PC-3 (cell line): ENCODE measurements at regions not wholly inside any gene's neighbourhood (a gene's known extent, or its start where the extent isn't known, plus 50 kb on each side); places are given as distances from the start of the nearest gene placed in this dataset.

ENCODE experiments used
- ATAC-seq: fragments of 200-7000 bp; cut with Tn5 transposase; 2 replicates; pipeline ENCODE4 v1.9.1; 2020; ENCODE audit warnings: mild to moderate bottlenecking, moderate library complexity
- BruUV-seq: library from RNA; stranded (reverse); fragments of 400-500 nt; replicated peaks from 2 replicates; lab custom pipeline; 2021; lab: Mats Ljungman, UMichigan
- CTCF ChIA-PET: fragments of 300-600 bp; sonication (Branson Sonifier 250); formaldehyde crosslinking; loops from one replicate; lab custom pipeline; 2022; ENCODE audit warnings: antibody characterized with exemption; lab: Charles Lee
- POLR2A ChIA-PET: fragments of 300-600 bp; sonication (Branson Sonifier 250); formaldehyde crosslinking; loops from one replicate; lab custom pipeline; 2022; ENCODE audit warnings: antibody characterized with exemption; ENCODE audit not compliant: unreplicated experiment; lab: Charles Lee
- DNase-seq: peaks from one replicate; pipeline ENCODE4 v3.0.0-alpha.2; 2015
- H2AFZ ChIP-seq: fragments of 300-600 bp; sonication (generic); 2 replicates; pipeline ENCODE4 v1.6.0; 2016; ENCODE audit warnings: antibody characterized with exemption, low read length
- H3F3A ChIP-seq: fragments of 300-600 bp; sonication (generic); one replicate; pipeline ENCODE4 v1.6.0; 2017; ENCODE audit warnings: antibody characterized with exemption, low read length, control low read depth, mild to moderate bottlenecking; ENCODE audit not compliant: unreplicated experiment
- H3K27ac ChIP-seq: fragments of 300-600 bp; sonication (generic); 2 replicates; pipeline ENCODE4 v1.5.1; 2016; ENCODE audit warnings: mild to moderate bottlenecking, low read length
- H3K27me3 ChIP-seq: fragments of 300-600 bp; sonication (generic); 2 replicates; pipeline ENCODE4 v1.6.1; 2016; ENCODE audit warnings: low read length, mixed read lengths
- H3K36me3 ChIP-seq: fragments of 300-600 bp; sonication (generic); 2 replicates; pipeline ENCODE4 v1.6.1; 2016; ENCODE audit warnings: low read depth, mixed run types, low read length, mixed read lengths
- H3K4me1 ChIP-seq: fragments of 300-600 bp; sonication (generic); 2 replicates; pipeline ENCODE4 v1.5.1; 2016; ENCODE audit warnings: low read length; ENCODE audit not compliant: insufficient read depth
- H3K4me2 ChIP-seq: fragments of 300-600 bp; sonication (generic); 2 replicates; pipeline ENCODE4 v1.6.0; 2016; ENCODE audit warnings: low read length
- H3K4me3 ChIP-seq: fragments of 300-600 bp; sonication (generic); 2 replicates; pipeline ENCODE4 v1.5.1; 2016; ENCODE audit warnings: mild to moderate bottlenecking, low read length, mixed read lengths
- H3K79me2 ChIP-seq: fragments of 300-600 bp; sonication (generic); 2 replicates; pipeline ENCODE4 v1.6.1; 2017; ENCODE audit warnings: low read length, mixed read lengths
- H3K9ac ChIP-seq: fragments of 300-600 bp; sonication (generic); 2 replicates; pipeline ENCODE4 v1.6.0; 2016; ENCODE audit warnings: mild to moderate bottlenecking, low read length
- H3K9me2 ChIP-seq: fragments of 300-600 bp; sonication (generic); replicated peaks from 2 replicates; pipeline ENCODE4 v1.6.1; 2016; ENCODE audit warnings: mixed run types, low read length, mixed read lengths
- H3K9me3 ChIP-seq: fragments of 300-600 bp; sonication (generic); 2 replicates; pipeline ENCODE4 v1.6.1; 2016; ENCODE audit warnings: low read length, mixed read lengths
- H4K20me1 ChIP-seq: fragments of 300-600 bp; sonication (generic); 2 replicates; pipeline ENCODE4 v1.6.1; 2016; ENCODE audit warnings: low read length, mixed read lengths
- CTCF ChIP-seq: fragments of 300-600 bp; sonication (generic); conservative IDR thresholded peaks from 2 replicates; pipeline ENCODE4 v1.5.1; 2017; ENCODE audit warnings: antibody characterized with exemption, low read depth, mild to moderate bottlenecking, low read length
- EZH2 ChIP-seq: fragments of 300-600 bp; sonication (generic); IDR thresholded peaks from one replicate; pipeline ENCODE4 v1.6.1; 2017; ENCODE audit warnings: antibody characterized with exemption, mild to moderate bottlenecking, low read length; ENCODE audit not compliant: unreplicated experiment
- EZH2phosphoT487 ChIP-seq: fragments of 300-600 bp; sonication (generic); IDR thresholded peaks from 2 replicates; pipeline ENCODE4 v1.6.1; 2018; ENCODE audit warnings: mild to moderate bottlenecking, antibody characterized with exemption, low read length, borderline replicate concordance
- intact Hi-C: fragments of 100-400 bp; cut with micrococcal nuclease; formaldehyde crosslinking; loops from 2 replicates; pipeline ENCODE4 v1.9.0; 2023

- DNase-seq (no peak), ATAC-seq (no peak)
- Histone ChIP-seq H3K36me3 (no peaks in the 10 kb centered on the region), H3K9me3 (no peaks in the 10 kb centered on the region), H3K4me1 (no peaks in the 10 kb centered on the region), H3F3A (no peaks in the 10 kb centered on the region), H2AFZ (no peak overlapping the region), H3K4me3 (no peak overlapping the region), H3K9me2 (no peaks in the 10 kb centered on the region), H3K27me3 (no peaks in the 10 kb centered on the region), H3K79me2 (no peaks in the 10 kb centered on the region), H3K27ac (no peak overlapping the region), H4K20me1 (no peaks in the 10 kb centered on the region), H3K9ac (no peak overlapping the region), H3K4me2 (no peak overlapping the region)
- CTCF ChIA-PET = no interaction called here
- no peak for TF ChIP-seq EZH2phosphoT487
- no peak for TF ChIP-seq CTCF
- TF ChIP-seq EZH2 = no peak
- intact Hi-C loops = no loop called here
- no TSS peak for BruUV-seq
- POLR2A ChIA-PET = no interaction called here
These were observed 65.5 kb upstream of the NRXN3 start for GRCh38 chr14:78104655-78105054.

DNA sequence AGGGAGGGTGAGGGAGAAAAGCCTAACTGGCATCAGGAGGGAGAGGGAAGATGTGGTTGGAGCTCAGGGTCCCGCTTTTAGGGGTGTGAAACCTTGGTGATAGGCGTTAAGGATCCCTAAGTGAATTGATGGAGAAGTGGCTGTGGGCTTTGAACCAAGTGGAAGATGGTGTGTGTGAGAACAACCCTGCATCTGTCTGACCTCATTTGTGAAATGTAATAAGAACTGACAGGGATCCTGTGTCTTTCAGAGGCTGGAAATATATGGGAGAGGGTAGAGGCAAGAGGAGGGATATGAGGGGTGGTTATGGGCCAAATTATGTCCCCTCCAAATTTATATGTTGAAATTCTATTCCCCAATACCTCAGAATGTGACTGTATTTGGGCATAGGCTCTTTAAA lies 63.8 kb upstream of the NRXN3 start:
- H3K9me3 ChIP-seq = no peaks in the 10 kb centered on the region
- TF ChIP-seq EZH2phosphoT487 (no peak), CTCF (no peak), EZH2 (no peak)
- DNase-seq (no peak), ATAC-seq (no peak)
- H4K20me1 ChIP-seq = no peaks in the 10 kb centered on the region
- CTCF ChIA-PET = no interaction called here
- no peak overlapping the region for H3K4me2 ChIP-seq
- BruUV-seq = no TSS peak
- H3K36me3 ChIP-seq = no peaks in the 10 kb centered on the region
- H3K79me2 ChIP-seq = no peaks in the 10 kb centered on the region
- no peaks in the 10 kb centered on the region for H3K27me3 ChIP-seq
- H3K9me2 ChIP-seq = no peaks in the 10 kb centered on the region
- intact Hi-C loops = no loop called here
- no peak overlapping the region for H3K27ac ChIP-seq
- H3K4me3 ChIP-seq = no peak overlapping the region
- POLR2A ChIA-PET = no interaction called here
- no peaks in the 10 kb centered on the region for H3K4me1 ChIP-seq
- H3K9ac ChIP-seq = no peak overlapping the region
- H3F3A ChIP-seq = no peaks in the 10 kb centered on the region
- no peak overlapping the region for H2AFZ ChIP-seq

DNA sequence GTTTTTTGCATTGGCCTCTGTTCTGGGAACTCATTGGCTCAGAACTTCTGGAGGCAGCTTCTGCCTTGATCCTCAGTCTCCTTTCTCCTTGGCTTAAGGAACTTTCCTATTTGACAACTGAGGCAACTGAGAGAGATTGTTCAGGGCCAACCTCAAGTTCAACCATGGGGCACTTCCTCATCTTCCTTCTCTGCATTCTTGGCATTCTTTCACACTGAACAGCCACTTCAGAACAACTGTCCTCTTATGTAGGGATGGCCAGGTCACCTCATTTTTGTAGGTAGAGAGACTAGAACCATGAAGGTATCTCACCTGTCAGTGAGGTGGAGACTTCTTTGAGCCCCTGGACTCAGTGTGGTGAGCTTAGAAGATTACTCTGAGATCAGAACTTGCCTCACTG lies 63.0 kb upstream of the NRXN3 start:
- no peaks in the 10 kb centered on the region for H3K9me3 ChIP-seq
- intact Hi-C loops = no loop called here
- H3K9me2 ChIP-seq = no peaks in the 10 kb centered on the region
- no peaks in the 10 kb centered on the region for H3K27me3 ChIP-seq
- DNase-seq (no peak), ATAC-seq (no peak)
- H3K36me3 ChIP-seq = no peaks in the 10 kb centered on the region
- no peaks in the 10 kb centered on the region for H3K4me1 ChIP-seq
- no peak overlapping the region for H3K4me2 ChIP-seq
- no peaks in the 10 kb centered on the region for H3F3A ChIP-seq
- no peak overlapping the region for H2AFZ ChIP-seq
- no peak overlapping the region for H3K9ac ChIP-seq
- ChIA-PET CTCF (no interaction called here), POLR2A (no interaction called here)
- H3K79me2 ChIP-seq = no peaks in the 10 kb centered on the region
- H3K4me3 ChIP-seq = no peak overlapping the region
- H3K27ac ChIP-seq = no peak overlapping the region
- no peaks in the 10 kb centered on the region for H4K20me1 ChIP-seq
- no TSS peak for BruUV-seq
- TF ChIP-seq EZH2 = no peak
